HG02759 (cell line): ENCODE measurements at regions not wholly inside any gene's neighbourhood (a gene's known extent, or its start where the extent isn't known, plus 50 kb on each side); places are given as distances from the start of the nearest gene placed in this dataset.
"Not testable (repeated sequence)": the region's sequence is repeated elsewhere in the genome, so short reads cannot be mapped to it uniquely, and the experiment has no call there.

ENCODE experiments used
- ATAC-seq: cut with Tn5 transposase; IDR thresholded peaks from one replicate; pipeline ENCODE4 v1.9.1; 2021; ENCODE audit warnings: mild to moderate bottlenecking, moderate library complexity; ENCODE audit not compliant: unreplicated experiment

- ATAC-seq = no peak
Measured at GRCh38 chr16:17945080-17945601, 391.4 kb downstream of the NPIPA8 start.

- no peak for ATAC-seq
Measured at GRCh38 chr16:17944345-17944744, 392.2 kb downstream of the NPIPA8 start.

DNA sequence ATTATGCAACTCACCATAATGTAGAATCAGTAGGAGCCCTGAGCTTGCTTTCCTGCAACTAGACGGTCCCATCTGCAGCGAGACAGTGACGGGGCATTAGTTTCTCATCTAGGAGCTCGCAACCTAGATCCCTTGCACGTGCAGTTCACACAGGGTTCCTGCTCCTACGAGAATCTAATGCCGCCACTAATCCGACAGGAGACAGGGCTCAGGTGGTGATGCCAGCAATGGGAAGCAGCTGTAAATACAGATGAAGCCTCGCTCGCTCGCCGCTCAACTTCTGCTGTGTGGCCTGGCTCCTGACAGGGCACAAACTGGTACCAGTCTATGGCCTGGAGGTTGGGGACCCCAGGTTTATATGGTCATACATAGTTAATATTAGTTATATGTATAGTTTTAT lies 394.5 kb downstream of the NPIPA8 start:
- ATAC-seq = no peak

GRCh38 chr16:17940584-17941364 lies 395.8 kb downstream of the NPIPA8 start:
- ATAC-seq = no peak

GRCh38 chr16:17939723-17940122 lies 396.8 kb downstream of the NPIPA8 start:
- ATAC-seq = peak; percentile 54

DNA sequence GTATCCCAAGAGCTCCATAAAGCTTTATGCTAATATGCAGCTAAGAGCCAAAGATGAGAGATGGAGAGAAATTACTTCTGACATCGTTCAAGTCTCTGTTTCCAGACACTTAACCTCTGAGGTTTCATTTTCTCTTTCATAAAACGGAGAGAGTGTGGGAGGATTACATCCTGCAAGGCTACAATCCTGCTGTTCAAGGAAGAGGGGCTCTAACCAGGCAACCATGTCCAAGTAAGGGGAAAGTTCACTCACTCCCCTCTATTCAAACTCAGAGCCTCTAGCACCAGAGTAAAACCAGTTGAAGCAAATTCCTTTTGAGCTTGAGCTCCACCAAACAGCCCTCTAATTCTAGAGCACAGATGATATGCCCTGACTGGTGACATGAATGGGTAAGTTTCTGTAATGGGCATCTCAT lies 397.4 kb downstream of the NPIPA8 start:
- ATAC-seq = peak; percentile 34

GRCh38 chr16:17938546-17938945 lies 398.0 kb downstream of the NPIPA8 start:
- ATAC-seq = no peak

DNA sequence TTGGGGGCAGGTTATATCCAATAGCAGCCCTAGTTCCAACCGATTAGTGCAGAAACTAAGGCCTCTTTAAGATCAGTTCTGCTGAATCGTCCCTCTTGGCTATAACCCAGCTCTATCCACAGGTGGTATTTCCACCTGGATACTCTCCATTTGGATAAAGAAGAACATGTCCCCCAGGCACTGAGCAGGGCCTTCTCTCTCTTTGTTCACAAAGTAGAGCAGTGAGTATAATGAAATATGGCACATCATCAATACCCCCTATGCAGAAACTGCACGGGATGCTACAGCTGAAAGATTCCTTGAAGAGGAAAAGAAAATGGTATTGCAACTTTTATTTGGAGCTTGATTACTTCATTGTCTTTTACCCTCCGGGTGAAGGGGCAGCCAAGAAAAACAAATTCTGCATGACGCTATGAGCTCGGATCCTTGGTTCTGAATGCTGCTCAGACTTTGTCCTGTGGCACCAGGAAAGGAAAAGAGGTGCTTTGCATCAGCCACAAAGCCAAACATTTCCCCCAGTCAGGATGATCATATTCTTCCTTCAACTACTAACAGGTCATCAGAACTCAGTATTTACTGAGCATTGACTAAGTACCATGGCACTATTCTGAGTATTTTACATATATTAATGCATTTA lies 399.7 kb downstream of the NPIPA8 start:
- ATAC-seq = no peak

DNA sequence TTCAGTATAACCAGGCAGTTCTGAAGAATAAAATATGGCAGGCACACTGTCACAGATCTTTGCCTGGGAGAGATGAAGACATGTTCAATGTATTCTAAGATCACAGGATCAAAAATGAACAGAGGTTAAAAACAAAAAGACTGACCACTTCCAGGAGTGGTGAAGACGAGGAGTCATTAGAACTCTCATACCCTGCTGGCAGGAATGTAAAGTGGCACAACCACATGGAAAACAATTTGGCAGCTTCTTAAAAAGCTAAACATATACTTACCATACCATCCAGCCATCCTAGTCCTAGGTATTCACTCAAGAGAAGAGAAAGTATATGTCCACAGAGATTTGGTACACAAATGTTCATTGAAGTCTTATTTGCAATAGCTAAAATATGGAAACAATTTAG lies 406.3 kb downstream of the NPIPA8 start:
- no peak for ATAC-seq

DNA sequence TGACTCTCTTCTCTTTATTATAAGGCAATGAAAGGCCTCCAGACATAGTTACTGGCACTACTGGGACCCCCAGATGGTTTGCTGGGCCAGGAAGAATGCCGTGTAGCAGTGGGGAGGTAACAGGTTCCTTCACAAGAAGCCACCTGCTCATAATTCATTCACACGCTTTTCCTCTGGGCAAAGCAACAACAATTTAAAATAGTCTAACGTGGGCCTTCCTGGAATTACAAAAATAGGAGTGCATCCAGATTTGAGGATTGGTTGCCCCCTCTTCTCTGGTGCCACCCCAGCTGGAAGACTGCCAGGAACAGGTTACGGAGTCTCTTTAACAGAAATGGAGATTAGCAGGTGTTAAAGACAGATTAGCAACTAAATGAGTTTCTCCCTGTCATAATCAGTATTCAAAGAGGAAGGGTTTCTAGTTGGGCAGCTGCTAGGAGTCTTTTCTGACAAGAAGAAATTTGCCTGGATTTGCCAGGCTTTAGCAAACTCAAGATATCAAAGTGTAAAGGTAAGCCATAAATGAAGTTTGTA lies 409.6 kb downstream of the NPIPA8 start:
- ATAC-seq = no peak

- ATAC-seq = no peak
Measured at GRCh38 chr16:17926461-17926860, 410.1 kb downstream of the NPIPA8 start.

DNA sequence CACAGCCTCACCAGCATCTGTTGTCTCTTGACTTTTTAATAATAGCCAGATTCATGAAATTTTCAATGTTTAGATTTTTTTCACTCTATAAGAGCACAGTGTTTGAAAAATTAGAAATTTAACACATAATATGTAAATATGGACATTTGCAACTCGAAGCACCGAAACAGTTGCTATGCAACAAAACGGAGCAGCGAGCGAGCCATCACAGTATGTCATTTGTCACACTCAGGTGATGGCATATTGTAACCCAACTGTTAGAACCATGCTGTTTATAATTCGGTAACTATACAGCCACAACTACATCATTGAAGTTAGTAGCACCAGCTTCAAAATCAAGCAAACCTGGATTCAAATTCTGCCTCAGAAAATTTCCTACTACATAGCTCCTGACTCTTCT lies 410.8 kb downstream of the NPIPA8 start:
- ATAC-seq = no peak

DNA sequence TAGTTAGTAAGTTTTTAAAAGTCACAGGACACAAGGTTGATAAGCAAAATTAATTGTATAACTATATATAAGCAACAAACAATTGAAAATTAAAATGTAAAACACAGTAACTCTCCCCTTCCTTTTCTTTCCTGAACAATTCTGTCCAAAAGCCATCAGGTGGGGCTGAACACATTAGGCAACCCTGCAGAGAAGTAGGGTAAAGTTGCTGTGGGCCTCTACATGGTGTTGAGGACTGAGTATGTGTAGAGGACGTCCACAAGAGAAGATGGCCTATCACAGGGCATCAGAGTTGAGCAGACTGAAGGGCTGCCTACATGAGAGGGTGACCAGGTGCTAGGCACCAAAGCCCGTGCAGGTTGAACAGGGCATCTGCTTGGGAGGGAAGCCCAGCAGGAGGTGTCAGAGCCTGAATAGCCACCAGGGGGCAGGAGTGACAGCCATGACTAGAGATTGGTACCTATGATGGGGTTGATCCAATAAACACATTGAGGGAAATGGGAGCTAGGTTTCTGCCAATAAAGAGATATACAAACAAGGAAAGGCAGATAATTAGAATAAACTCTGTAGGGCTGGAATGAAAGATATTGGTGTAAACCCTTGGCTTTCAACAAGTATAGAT lies 415.1 kb downstream of the NPIPA8 start:
- peak; percentile 45 for ATAC-seq

GRCh38 chr16:17917316-17918019 lies 419.1 kb downstream of the NPIPA8 start:
- no peak for ATAC-seq

DNA sequence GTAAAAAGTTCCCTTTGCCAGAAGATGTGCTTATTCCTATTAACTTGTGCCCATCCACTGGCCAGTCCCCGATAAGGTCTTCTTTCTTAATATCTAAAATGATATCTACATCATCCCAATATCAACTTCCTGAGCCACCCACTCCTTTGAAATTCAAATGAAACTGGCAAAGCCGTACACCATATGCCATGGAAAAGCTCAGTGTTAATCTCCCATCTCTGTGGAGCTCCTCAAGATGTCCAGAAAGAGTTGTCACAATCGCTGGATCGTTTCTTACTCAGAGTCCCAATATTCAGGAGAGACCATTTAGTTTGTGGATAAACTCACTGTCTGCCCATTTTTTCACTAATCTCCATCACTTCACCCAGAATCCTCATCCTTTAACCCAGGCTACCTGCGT lies 420.7 kb downstream of the NPIPA8 start:
- ATAC-seq = no peak

DNA sequence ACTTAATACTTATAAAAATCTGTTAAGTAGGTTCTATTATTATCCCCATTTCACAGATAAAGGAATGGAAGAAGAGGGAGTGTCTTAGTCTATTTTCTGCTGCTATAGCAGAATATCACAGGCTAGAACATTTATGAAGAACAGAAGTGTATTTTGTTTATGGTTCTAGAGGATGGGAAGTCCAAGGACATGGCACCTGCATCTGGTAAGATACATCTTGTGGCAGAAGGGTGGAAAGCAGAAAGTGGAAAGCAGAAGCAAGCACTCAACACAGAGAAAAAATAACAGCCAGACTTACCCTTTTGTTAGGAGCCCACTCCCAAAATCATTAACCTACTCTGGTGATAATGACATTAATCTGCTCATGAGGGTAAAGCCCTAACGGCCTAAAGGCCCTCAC lies 422.4 kb downstream of the NPIPA8 start:
- ATAC-seq = no peak

DNA sequence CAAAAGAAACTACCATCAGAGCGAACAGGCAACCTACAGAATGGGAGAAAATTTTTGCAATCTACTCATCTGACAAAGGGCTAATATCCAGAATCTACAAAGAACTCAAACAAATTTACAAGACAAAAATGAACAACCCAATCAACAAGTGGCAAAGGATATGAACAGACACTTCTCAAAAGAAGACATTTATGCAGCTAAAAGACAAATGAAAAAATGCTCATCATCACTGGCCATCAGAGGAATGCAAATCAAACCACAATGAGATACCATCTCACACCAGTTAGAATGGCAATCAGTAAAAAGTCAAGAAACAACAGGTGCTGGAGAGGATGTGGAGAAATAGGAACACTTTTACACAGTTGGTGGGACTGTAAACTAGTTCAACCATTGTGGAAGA lies 425.0 kb downstream of the NPIPA8 start:
- ATAC-seq = not testable (repeated sequence)

- ATAC-seq = not testable (repeated sequence)
Measured at GRCh38 chr16:17906626-17907025, 429.9 kb downstream of the NPIPA8 start.

DNA sequence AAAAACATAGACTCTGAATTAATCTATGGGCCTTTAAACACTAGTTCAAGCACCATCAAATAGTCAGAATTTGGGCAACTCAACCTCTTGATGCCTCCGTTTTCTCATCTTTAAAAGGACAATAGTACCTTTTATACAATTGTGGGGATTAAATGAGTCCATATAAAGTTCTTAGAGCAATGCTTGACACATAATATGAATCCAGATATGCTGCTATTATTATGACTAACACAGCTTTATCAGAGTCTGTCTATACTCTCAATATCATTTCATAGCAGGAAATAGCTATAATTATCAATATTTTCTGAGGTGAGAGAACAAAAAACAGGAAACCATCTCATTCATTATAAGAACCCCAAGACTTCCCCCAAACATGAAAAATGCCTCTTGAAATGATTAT lies 430.5 kb upstream of the XYLT1 start:
- no peak for ATAC-seq

DNA sequence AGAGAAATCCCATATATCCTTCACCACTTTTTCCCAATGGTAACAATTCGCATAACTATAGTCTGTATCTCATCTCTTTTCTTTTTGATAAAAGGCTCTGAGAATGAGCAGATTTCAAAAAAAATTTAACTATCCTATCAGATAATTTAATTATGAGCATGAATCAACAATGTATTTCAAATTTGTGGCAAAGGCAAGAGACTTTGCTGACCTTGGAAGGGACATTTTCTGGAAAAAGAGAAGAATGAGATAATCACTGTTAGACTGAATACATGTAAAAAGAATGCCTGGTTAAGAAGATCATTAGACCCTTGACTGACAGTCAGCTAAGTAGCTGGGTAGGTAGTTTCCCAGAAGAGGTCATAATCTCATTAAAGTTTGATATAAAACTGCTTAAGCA lies 428.4 kb upstream of the XYLT1 start:
- ATAC-seq = no peak

- ATAC-seq = no peak
Measured at GRCh38 chr16:17887963-17888362, 417.2 kb upstream of the XYLT1 start.
